GM23248 (cell line): ENCODE measurements at regions not wholly inside any gene's neighbourhood (a gene's known extent, or its start where the extent isn't known, plus 50 kb on each side); places are given as distances from the start of the nearest gene placed in this dataset.

Source experiments
- EZH2 ChIP-seq: fragments of 200-600 bp; sonication (generic); IDR thresholded peaks from 2 replicates; pipeline ENCODE4 v1.6.1; 2018; ENCODE audit warnings: antibody characterized with exemption, mild to moderate bottlenecking; ENCODE audit not compliant: insufficient read depth, poor library complexity, severe bottlenecking
- EZH2phosphoT487 ChIP-seq: fragments of 200-600 bp; sonication (generic); IDR thresholded peaks from 2 replicates; pipeline ENCODE4 v1.6.1; 2018; ENCODE audit warnings: antibody characterized with exemption, moderate library complexity, mild to moderate bottlenecking, low read depth; ENCODE audit not compliant: insufficient read depth

DNA sequence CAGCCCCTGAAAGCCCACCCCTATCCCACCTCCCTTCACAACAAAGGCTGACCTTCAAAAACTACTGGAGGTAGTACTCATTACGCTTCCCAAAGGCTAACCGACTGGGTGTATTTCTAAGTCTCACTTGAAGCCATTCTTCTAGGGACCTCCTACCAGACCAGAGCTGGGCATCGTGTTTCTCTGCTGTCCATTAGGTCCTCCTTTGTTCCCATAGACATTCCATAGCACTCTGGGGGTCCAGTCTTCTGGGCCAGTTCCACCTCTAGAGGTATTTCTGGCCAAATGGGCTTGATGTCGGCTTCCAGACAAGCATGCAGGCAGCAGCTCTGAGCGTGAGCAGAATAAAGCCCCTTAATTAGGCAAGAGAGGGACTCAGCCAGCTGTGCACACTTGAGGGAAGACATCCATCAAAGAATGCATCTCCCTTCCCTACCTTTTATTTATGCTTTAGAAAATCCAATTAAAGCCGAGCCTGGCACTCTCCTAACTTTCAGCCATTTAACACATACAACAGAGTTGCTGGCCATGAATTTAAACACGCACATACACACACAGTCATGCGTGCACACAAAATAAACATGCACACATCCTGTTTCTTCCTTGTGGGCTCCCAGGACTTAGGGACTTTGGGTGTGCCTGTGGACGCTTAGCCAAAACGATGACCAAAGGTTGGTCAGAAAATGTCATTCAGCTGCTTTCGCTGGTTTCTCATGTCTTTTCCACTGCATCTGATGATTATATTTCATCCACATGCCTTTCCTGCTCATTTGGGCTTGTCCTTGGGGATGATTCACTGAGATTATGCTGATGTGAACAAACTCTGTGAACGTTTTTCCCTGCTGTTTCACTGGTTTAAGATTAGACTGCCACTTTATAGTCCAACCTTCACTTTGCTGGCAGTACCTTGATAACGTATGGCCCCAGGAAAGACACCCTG is 362.0 kb upstream of the NFE2L3 start:
- no peak for TF ChIP-seq EZH2
- TF ChIP-seq EZH2phosphoT487 = no peak
